GM21529 (cell line): ENCODE measurements at regions not wholly inside any gene's neighbourhood (a gene's known extent, or its start where the extent isn't known, plus 50 kb on each side); places are given as distances from the start of the nearest gene placed in this dataset.

Source experiments
- ATAC-seq: cut with Tn5 transposase; IDR thresholded peaks from one replicate; pipeline ENCODE4 v1.9.1; 2021; ENCODE audit not compliant: unreplicated experiment

- no peak for ATAC-seq
Measured at GRCh38 chr7:33661430-33662160, 243.7 kb upstream of the BMPER start.

- ATAC-seq = no peak
Measured at GRCh38 chr7:33666531-33666930, 238.8 kb upstream of the BMPER start.

GRCh38 chr7:33667196-33667595 lies 238.1 kb upstream of the BMPER start:
- ATAC-seq = no peak

GRCh38 chr7:33669251-33669670 lies 236.1 kb upstream of the BMPER start:
- no peak for ATAC-seq

GRCh38 chr7:33671531-33672262 lies 233.6 kb upstream of the BMPER start:
- peak; percentile 78 for ATAC-seq

GRCh38 chr7:33673029-33673700 lies 232.2 kb upstream of the BMPER start:
- ATAC-seq = no peak

GRCh38 chr7:33674804-33675411 lies 230.4 kb upstream of the BMPER start:
- ATAC-seq = no peak

- ATAC-seq = no peak
Measured at GRCh38 chr7:33677556-33677955, 227.8 kb upstream of the BMPER start.

- no peak for ATAC-seq
Measured at GRCh38 chr7:33678569-33679335, 226.6 kb upstream of the BMPER start.

- ATAC-seq = no peak
Measured at GRCh38 chr7:33680682-33681081, 224.7 kb upstream of the BMPER start.

- ATAC-seq = no peak
Measured at GRCh38 chr7:33685503-33685902, 219.8 kb upstream of the BMPER start.

- no peak for ATAC-seq
Measured at GRCh38 chr7:33685981-33686683, 219.2 kb upstream of the BMPER start.

GRCh38 chr7:33687625-33688024 lies 217.7 kb upstream of the BMPER start:
- ATAC-seq = no peak

- no peak for ATAC-seq
Measured at GRCh38 chr7:33691180-33691579, 214.2 kb upstream of the BMPER start.

GRCh38 chr7:33692956-33693355 lies 212.4 kb upstream of the BMPER start:
- no peak for ATAC-seq

GRCh38 chr7:33694006-33694405 lies 211.3 kb upstream of the BMPER start:
- no peak for ATAC-seq

- ATAC-seq = no peak
Measured at GRCh38 chr7:33697616-33698015, 207.7 kb upstream of the BMPER start.

- ATAC-seq = no peak
Measured at GRCh38 chr7:33698041-33698440, 207.3 kb upstream of the BMPER start.

GRCh38 chr7:33698692-33699128 lies 206.6 kb upstream of the BMPER start:
- no peak for ATAC-seq
